ENCODE measurements at regions not wholly inside any gene's neighbourhood (a gene's known extent, or its start where the extent isn't known, plus 50 kb on each side); places are given as distances from the start of the nearest gene placed in this dataset.

- H3K27me3 ChIP-seq (ENCODE audit: insufficient read depth, low read depth): no peaks in the 10 kb centered on the region
- H3K4me3 ChIP-seq (IDR thresholded peaks at IDR 0.05; ENCODE audit: insufficient read depth, low read depth, low read length): no peak overlapping the region
- no peaks in the 10 kb centered on the region for H4K20me1 ChIP-seq (ENCODE audit: insufficient read depth)
- H3K27ac ChIP-seq: no peak overlapping the region
- TF ChIP-seq CTCF (conservative IDR thresholded peaks at IDR 0.05; ENCODE audit: low read depth, low read length): no peak
- H3K79me2 ChIP-seq (ENCODE audit: insufficient read depth, low read depth): no peaks in the 10 kb centered on the region
- H2AFZ ChIP-seq (ENCODE audit: low read depth): no peak overlapping the region
- no peak overlapping the region for H3K9ac ChIP-seq
- no peaks in the 10 kb centered on the region for H3K36me3 ChIP-seq (ENCODE audit: insufficient read depth)
- H3K4me1 ChIP-seq (ENCODE audit: low read depth, poor library complexity, severe bottlenecking): no peaks in the 10 kb centered on the region
- H3K4me2 ChIP-seq: no peak overlapping the region
These were observed 456.9 kb upstream of the HTR2C start for GRCh38 chrX:114127005-114127404.

GRCh38 chrX:114101081-114101480, 482.8 kb upstream of the HTR2C start:
- no peaks in the 10 kb centered on the region for H3K4me1 ChIP-seq (ENCODE audit: low read depth, poor library complexity, severe bottlenecking)
- H3K79me2 ChIP-seq (ENCODE audit: insufficient read depth, low read depth): no peaks in the 10 kb centered on the region
- no peak overlapping the region for H3K4me2 ChIP-seq
- H3K27me3 ChIP-seq (ENCODE audit: insufficient read depth, low read depth): no peaks in the 10 kb centered on the region
- no peak overlapping the region for H3K27ac ChIP-seq
- TF ChIP-seq CTCF (conservative IDR thresholded peaks at IDR 0.05; ENCODE audit: low read depth, low read length): no peak
- H4K20me1 ChIP-seq (ENCODE audit: insufficient read depth): no peaks in the 10 kb centered on the region
- no peak overlapping the region for H2AFZ ChIP-seq (ENCODE audit: low read depth)
- H3K36me3 ChIP-seq (ENCODE audit: insufficient read depth): no peaks in the 10 kb centered on the region
- H3K9ac ChIP-seq: no peak overlapping the region
- no peak overlapping the region for H3K4me3 ChIP-seq (IDR thresholded peaks at IDR 0.05; ENCODE audit: insufficient read depth, low read depth, low read length)

DNA sequence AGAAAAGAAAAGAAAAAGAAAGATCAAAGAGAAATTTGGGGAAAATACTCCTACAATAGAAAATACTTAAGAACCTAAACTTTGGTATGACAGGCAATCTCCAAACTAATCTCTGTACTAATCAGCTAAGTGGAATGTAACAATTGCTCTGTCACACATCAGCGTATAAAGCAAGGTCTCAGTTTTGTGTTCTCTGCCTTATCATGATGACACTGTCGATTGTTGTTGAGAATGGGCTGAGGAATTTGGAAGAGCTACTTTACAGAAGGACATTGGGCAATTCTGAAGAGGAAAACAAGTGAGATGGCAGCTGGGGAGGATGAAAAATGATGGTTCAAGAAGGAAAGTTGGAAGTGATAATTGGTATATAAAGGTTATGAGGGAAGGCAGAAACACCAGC, 486.0 kb upstream of the HTR2C start:
- no peaks in the 10 kb centered on the region for H4K20me1 ChIP-seq (ENCODE audit: insufficient read depth)
- no peak overlapping the region for H3K4me2 ChIP-seq
- no peaks in the 10 kb centered on the region for H3K36me3 ChIP-seq (ENCODE audit: insufficient read depth)
- no peaks in the 10 kb centered on the region for H3K27me3 ChIP-seq (ENCODE audit: insufficient read depth, low read depth)
- H3K79me2 ChIP-seq (ENCODE audit: insufficient read depth, low read depth): no peaks in the 10 kb centered on the region
- no peak overlapping the region for H2AFZ ChIP-seq (ENCODE audit: low read depth)
- no peak overlapping the region for H3K4me3 ChIP-seq (IDR thresholded peaks at IDR 0.05; ENCODE audit: insufficient read depth, low read depth, low read length)
- no peaks in the 10 kb centered on the region for H3K4me1 ChIP-seq (ENCODE audit: low read depth, poor library complexity, severe bottlenecking)
- H3K27ac ChIP-seq: no peak overlapping the region
- no peak for TF ChIP-seq CTCF (conservative IDR thresholded peaks at IDR 0.05; ENCODE audit: low read depth, low read length)
- H3K9ac ChIP-seq: no peak overlapping the region

DNA sequence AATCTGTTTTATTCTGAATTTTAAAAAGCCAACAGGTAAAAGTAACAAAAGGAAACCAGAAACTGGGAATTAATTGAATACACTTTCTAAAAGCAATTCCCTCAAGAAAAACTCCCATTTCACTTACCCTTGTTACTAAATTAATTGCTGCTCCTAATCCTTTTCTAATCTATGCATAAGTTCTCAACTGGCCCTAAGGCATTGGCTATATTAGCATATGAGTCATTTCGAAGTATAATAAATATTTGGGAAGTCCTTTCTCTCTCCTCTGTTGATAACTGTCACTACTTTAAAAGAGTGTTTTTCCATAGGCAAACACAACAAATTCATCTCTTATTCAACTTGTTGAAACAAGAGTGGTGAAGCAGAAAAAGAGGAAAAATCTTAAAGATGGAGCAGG, 486.5 kb upstream of the HTR2C start:
- no peaks in the 10 kb centered on the region for H3K36me3 ChIP-seq (ENCODE audit: insufficient read depth)
- no peak overlapping the region for H2AFZ ChIP-seq (ENCODE audit: low read depth)
- no peak overlapping the region for H3K27ac ChIP-seq
- H3K4me1 ChIP-seq (ENCODE audit: low read depth, poor library complexity, severe bottlenecking): no peaks in the 10 kb centered on the region
- no peaks in the 10 kb centered on the region for H3K27me3 ChIP-seq (ENCODE audit: insufficient read depth, low read depth)
- H3K9ac ChIP-seq: no peak overlapping the region
- no peak overlapping the region for H3K4me3 ChIP-seq (IDR thresholded peaks at IDR 0.05; ENCODE audit: insufficient read depth, low read depth, low read length)
- H4K20me1 ChIP-seq (ENCODE audit: insufficient read depth): no peaks in the 10 kb centered on the region
- no peaks in the 10 kb centered on the region for H3K79me2 ChIP-seq (ENCODE audit: insufficient read depth, low read depth)
- H3K4me2 ChIP-seq: no peak overlapping the region
- TF ChIP-seq CTCF (conservative IDR thresholded peaks at IDR 0.05; ENCODE audit: low read depth, low read length): no peak

DNA sequence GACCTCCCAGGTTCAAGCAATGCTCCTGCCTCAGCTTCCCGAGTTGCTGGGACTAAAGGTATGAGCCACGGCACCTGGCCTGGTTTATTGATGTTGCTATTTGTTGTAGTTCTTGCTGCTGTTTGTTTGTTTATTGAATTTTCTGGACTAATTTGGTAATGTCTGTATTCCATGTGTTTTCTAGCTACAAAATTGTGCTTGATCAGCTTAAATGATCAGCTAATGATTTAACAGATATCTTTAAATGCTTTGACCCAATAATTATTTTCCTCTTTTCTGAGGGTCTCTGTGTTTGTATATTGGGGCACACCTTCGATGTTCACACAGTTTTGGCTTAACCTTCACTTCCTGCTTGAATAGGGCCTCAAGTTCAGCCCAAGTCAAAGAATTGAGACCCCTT, 488.1 kb upstream of the HTR2C start:
- H3K9ac ChIP-seq: no peak overlapping the region
- no peak for TF ChIP-seq CTCF (conservative IDR thresholded peaks at IDR 0.05; ENCODE audit: low read depth, low read length)
- no peaks in the 10 kb centered on the region for H3K27me3 ChIP-seq (ENCODE audit: insufficient read depth, low read depth)
- H3K4me1 ChIP-seq (ENCODE audit: low read depth, poor library complexity, severe bottlenecking): no peaks in the 10 kb centered on the region
- H3K27ac ChIP-seq: no peak overlapping the region
- no peaks in the 10 kb centered on the region for H4K20me1 ChIP-seq (ENCODE audit: insufficient read depth)
- no peak overlapping the region for H3K4me2 ChIP-seq
- H3K36me3 ChIP-seq (ENCODE audit: insufficient read depth): no peaks in the 10 kb centered on the region
- H2AFZ ChIP-seq (ENCODE audit: low read depth): no peak overlapping the region
- H3K79me2 ChIP-seq (ENCODE audit: insufficient read depth, low read depth): no peaks in the 10 kb centered on the region
- no peak overlapping the region for H3K4me3 ChIP-seq (IDR thresholded peaks at IDR 0.05; ENCODE audit: insufficient read depth, low read depth, low read length)
